H9 (cell line): ENCODE measurements at regions not wholly inside any gene's neighbourhood (a gene's known extent, or its start where the extent isn't known, plus 50 kb on each side); places are given as distances from the start of the nearest gene placed in this dataset.

Experiments used
- DNase-seq: peaks from one replicate; pipeline ENCODE4 v3.0.0-alpha.2; 2017
- H2AFZ ChIP-seq: one replicate; pipeline ENCODE4 v1.6.1; 2013; ENCODE audit warnings: mild to moderate bottlenecking, low read length, control low read depth, moderate library complexity
- H2AK5ac ChIP-seq: 2 replicates; pipeline ENCODE4 v1.6.1; 2013; ENCODE audit warnings: low read length, control low read depth, mixed read lengths; ENCODE audit not compliant: insufficient read length
- H2BK120ac ChIP-seq: one replicate; pipeline ENCODE4 v1.6.1; 2013; ENCODE audit warnings: low read depth, mild to moderate bottlenecking, low read length, control low read depth, inconsistent platforms; ENCODE audit not compliant: poor library complexity, severe bottlenecking
- H2BK12ac ChIP-seq: 2 replicates; pipeline ENCODE4 v1.6.1; 2013; ENCODE audit warnings: low read length, control low read depth, mixed read lengths, low read depth; ENCODE audit not compliant: insufficient read length
- H2BK15ac ChIP-seq: 2 replicates; pipeline ENCODE4 v1.6.1; 2013; ENCODE audit warnings: low read depth, low read length, control low read depth
- H2BK20ac ChIP-seq: one replicate; pipeline ENCODE4 v1.6.1; 2013; ENCODE audit warnings: low read depth, mild to moderate bottlenecking, low read length, control low read depth, inconsistent platforms; ENCODE audit not compliant: poor library complexity, severe bottlenecking
- H2BK5ac ChIP-seq: 2 replicates; pipeline ENCODE4 v1.6.1; 2013; ENCODE audit warnings: low read length, control low read depth, mixed read lengths; ENCODE audit not compliant: insufficient read length
- H3K14ac ChIP-seq: 2 replicates; pipeline ENCODE4 v1.6.1; 2013; ENCODE audit warnings: low read length, control low read depth; ENCODE audit not compliant: insufficient read depth
- H3K18ac ChIP-seq: 2 replicates; pipeline ENCODE4 v1.6.1; 2013; ENCODE audit warnings: low read depth, mild to moderate bottlenecking, mixed read lengths, low read length, control low read depth; ENCODE audit not compliant: insufficient read length
- H3K23ac ChIP-seq: 2 replicates; pipeline ENCODE4 v1.6.1; 2013; ENCODE audit warnings: low read length, control low read depth, mixed read lengths, low read depth; ENCODE audit not compliant: insufficient read length
- H3K23me2 ChIP-seq: 2 replicates; pipeline ENCODE4 v1.6.1; 2013; ENCODE audit warnings: low read depth, mild to moderate bottlenecking, mixed read lengths, low read length, control low read depth; ENCODE audit not compliant: insufficient read length, poor library complexity, severe bottlenecking
- H3K27ac ChIP-seq: 2 replicates; pipeline ENCODE4 v1.5.1; 2013; ENCODE audit warnings: low read length, control low read depth, mixed read lengths, low read depth; ENCODE audit not compliant: insufficient read length
- H3K27me3 ChIP-seq: 2 replicates; pipeline ENCODE4 v1.6.1; 2013; ENCODE audit warnings: low read length, control low read depth, inconsistent platforms; ENCODE audit not compliant: insufficient read depth
- H3K4ac ChIP-seq: 2 replicates; pipeline ENCODE4 v1.6.1; 2013; ENCODE audit warnings: low read depth, mild to moderate bottlenecking, control low read depth, inconsistent platforms, low read length, moderate library complexity
- H3K4me1 ChIP-seq: 2 replicates; pipeline ENCODE4 v1.6.1; 2013; ENCODE audit warnings: low read length, control low read depth, inconsistent platforms; ENCODE audit not compliant: insufficient read depth
- H3K4me2 ChIP-seq: 2 replicates; pipeline ENCODE4 v1.6.1; 2013; ENCODE audit warnings: low read length, control low read depth, mixed read lengths; ENCODE audit not compliant: insufficient read length, insufficient read depth
- H3K56ac ChIP-seq: 2 replicates; pipeline ENCODE4 v1.6.1; 2013; ENCODE audit warnings: low read depth, mild to moderate bottlenecking, mixed read lengths, low read length, control low read depth; ENCODE audit not compliant: insufficient read length
- H3K79me1 ChIP-seq: 2 replicates; pipeline ENCODE4 v1.6.1; 2013; ENCODE audit warnings: low read depth, mild to moderate bottlenecking, moderate library complexity, low read length, control low read depth, inconsistent platforms; ENCODE audit not compliant: insufficient read depth, poor library complexity, severe bottlenecking
- H3K79me2 ChIP-seq: 2 replicates; pipeline ENCODE4 v1.6.1; 2013; ENCODE audit warnings: low read length, control low read depth, inconsistent platforms; ENCODE audit not compliant: insufficient read depth
- H3K9ac ChIP-seq: 2 replicates; pipeline ENCODE4 v1.6.1; 2013; ENCODE audit warnings: low read length, control low read depth, mixed read lengths; ENCODE audit not compliant: insufficient read length; ENCODE audit errors: extremely low read depth
- H3K9me3 ChIP-seq: one replicate; pipeline ENCODE4 v1.6.1; 2013; ENCODE audit warnings: low read depth, low read length, inconsistent platforms; ENCODE audit not compliant: control insufficient read depth
- H3T11ph ChIP-seq: one replicate; pipeline ENCODE4 v1.6.1; 2013; ENCODE audit warnings: mild to moderate bottlenecking, low read length, control low read depth, inconsistent platforms
- H4K20me1 ChIP-seq: one replicate; pipeline ENCODE4 v1.6.1; 2013; ENCODE audit not compliant: control insufficient read depth, insufficient read length, insufficient read depth
- H4K5ac ChIP-seq: 2 replicates; pipeline ENCODE4 v1.6.1; 2013; ENCODE audit warnings: low read depth, mild to moderate bottlenecking, mixed read lengths, low read length, control low read depth; ENCODE audit not compliant: insufficient read length
- H4K8ac ChIP-seq: replicated peaks from 2 replicates; pipeline ENCODE4 v1.6.1; 2013; ENCODE audit warnings: low read length, control low read depth, mixed read lengths, low read depth; ENCODE audit not compliant: insufficient read length
- H4K91ac ChIP-seq: 2 replicates; pipeline ENCODE4 v1.6.1; 2013; ENCODE audit warnings: low read depth, mild to moderate bottlenecking, moderate library complexity, mixed read lengths, low read length, control low read depth; ENCODE audit not compliant: insufficient read length
- H3K27ac Mint-ChIP-seq, 3 experiments: 2 replicates in 2 of 3; 3 replicates in 1 of 3; pipeline ENCODE4 v1.8.0; 2020 to 2021; ENCODE audit warnings: mixed read lengths in 3 of 3, mild to moderate bottlenecking in 1 of 3, moderate library complexity in 1 of 3
- H3K27me3 Mint-ChIP-seq: 2 replicates; pipeline ENCODE4 v1.8.0; 2021; ENCODE audit warnings: low read depth, mild to moderate bottlenecking, moderate library complexity, mixed read lengths
- H3K36me3 Mint-ChIP-seq, 3 experiments: 2 replicates in 2 of 3; 3 replicates in 1 of 3; pipeline ENCODE4 v1.8.0; 2020 to 2021; ENCODE audit warnings: low read depth in 3 of 3, mixed read lengths in 3 of 3; ENCODE audit not compliant: insufficient read depth in 1 of 3
- H3K4me1 Mint-ChIP-seq, 2 experiments: 2 replicates each; pipeline ENCODE4 v1.8.0; 2020; ENCODE audit warnings: mixed read lengths in 2 of 2
- H3K4me3 Mint-ChIP-seq, 2 experiments: 2 replicates in 1 of 2; 3 replicates in 1 of 2; pipeline ENCODE4 v1.8.0; 2020 to 2021; ENCODE audit warnings: mild to moderate bottlenecking in 2 of 2, mixed read lengths in 2 of 2, moderate library complexity in 1 of 2
- H3K9me3 Mint-ChIP-seq, 2 experiments: 2 replicates in 1 of 2; 3 replicates in 1 of 2; pipeline ENCODE4 v1.8.0; 2020; ENCODE audit warnings: mild to moderate bottlenecking in 2 of 2, mixed read lengths in 2 of 2, moderate library complexity in 1 of 2
- CTCF ChIP-seq: fragments of 200-600 bp; sonication (generic); conservative IDR thresholded peaks from 3 replicates; pipeline ENCODE4 v1.8.0; 2021; ENCODE audit warnings: antibody characterized with exemption, mild to moderate bottlenecking
- WGBS: extraction: QIAGEN DNeasy Blood & Tissue Kit; methylation state at CpG from one replicate; pipeline ENCODE4 v1.1.7; 2013; ENCODE audit warnings: missing lambda C conversion rate, low lambda C conversion rate, mixed read lengths; ENCODE audit not compliant: insufficient read length; ENCODE audit errors: extremely low coverage; 5-methylcytosine and 5-hydroxymethylcytosine counted together

GRCh38 chr14:22497144-22497423 is 91.9 kb downstream of the DAD1 start:
- Histone ChIP-seq H3K4me1 (0 out of 2 replicates have a peak, but pooled peaks cover 1% of the 10 kb centered on the region), H3K79me2 (no peaks in the 10 kb centered on the region), H2AK5ac (no peak overlapping the region), H4K5ac (no peak overlapping the region), H3K14ac (no peak overlapping the region), H2BK15ac (no peak overlapping the region), H3K27me3 (no peaks in the 10 kb centered on the region), H3K4me2 (no peak overlapping the region), H3K27ac (no peak overlapping the region), H3K9ac (no peak overlapping the region), H3K23me2 (no peaks in the 10 kb centered on the region), H2BK120ac (no peak overlapping the region), H3K4ac (no peak overlapping the region), H2AFZ (no peak overlapping the region), H3K9me3 (no peaks in the 10 kb centered on the region), H3T11ph (no peak overlapping the region), H2BK20ac (no peak overlapping the region), H2BK5ac (no peak overlapping the region), H3K23ac (no peak overlapping the region), H4K91ac (no peak overlapping the region), H4K20me1 (no peaks in the 10 kb centered on the region), H3K56ac (no peak overlapping the region), H3K79me1 (no peaks in the 10 kb centered on the region), H4K8ac (no peak overlapping the region), H2BK12ac (no peak overlapping the region), H3K18ac (no peak overlapping the region)
- Mint-ChIP-seq H3K4me3 (no peak overlapping the region), H3K9me3 (no peaks in the 10 kb centered on the region; a peak in 1 of 5 replicates), H3K27me3 (no peaks in the 10 kb centered on the region), H3K36me3 (no peaks in the 10 kb centered on the region), H3K27ac (no peak overlapping the region), H3K4me1 (peaks cover 13 to 14% of the 10 kb centered on the region in 2 experiments)
- no peak for DNase-seq
- no peak for TF ChIP-seq CTCF
- no CpG with 5 or more reads among the region's 2 CpGs for WGBS
